Left kidney (tissue), 1 donor: ENCODE measurements at regions not wholly inside any gene's neighbourhood (a gene's known extent, or its start where the extent isn't known, plus 50 kb on each side); places are given as distances from the start of the nearest gene placed in this dataset.
"Not testable (repeated sequence)": the region's sequence is repeated elsewhere in the genome, so short reads cannot be mapped to it uniquely, and the experiment has no call there.

ENCODE experiments used
- DNase-seq: peaks from one replicate; pipeline ENCODE4 v3.0.0-alpha.2; 2013

- no peak for DNase-seq
Measured at GRCh38 chr17:72175787-72176515, 55.1 kb downstream of the SOX9 start.

- DNase-seq: no peak
Measured at GRCh38 chr17:72176516-72176851, 55.7 kb downstream of the SOX9 start.

GRCh38 chr17:72176951-72177660 lies 56.3 kb downstream of the SOX9 start:
- DNase-seq: no peak

- DNase-seq: no peak
Measured at GRCh38 chr17:72177738-72178137, 56.9 kb downstream of the SOX9 start.

GRCh38 chr17:72182371-72182873 lies 61.6 kb downstream of the SOX9 start:
- no peak for DNase-seq

GRCh38 chr17:72183194-72183685 lies 62.4 kb downstream of the SOX9 start:
- no peak for DNase-seq

GRCh38 chr17:72184805-72185204 lies 64.0 kb downstream of the SOX9 start:
- no peak for DNase-seq

- DNase-seq: no peak
Measured at GRCh38 chr17:72185564-72185963, 64.7 kb downstream of the SOX9 start.

- DNase-seq: no peak
Measured at GRCh38 chr17:72187556-72187955, 66.7 kb downstream of the SOX9 start.

- DNase-seq: no peak
Measured at GRCh38 chr17:72188801-72189200, 68.0 kb downstream of the SOX9 start.

GRCh38 chr17:72189768-72190593 lies 69.2 kb downstream of the SOX9 start:
- no peak for DNase-seq

GRCh38 chr17:72191356-72191755 lies 70.5 kb downstream of the SOX9 start:
- DNase-seq: no peak

GRCh38 chr17:72191921-72192799 lies 71.3 kb downstream of the SOX9 start:
- DNase-seq: no peak

GRCh38 chr17:72192800-72193192 lies 72.0 kb downstream of the SOX9 start:
- DNase-seq: no peak

- DNase-seq: no peak
Measured at GRCh38 chr17:72193391-72194106, 72.7 kb downstream of the SOX9 start.

GRCh38 chr17:72194107-72194440 lies 73.3 kb downstream of the SOX9 start:
- not testable (repeated sequence) for DNase-seq

- no peak for DNase-seq
Measured at GRCh38 chr17:72199256-72199655, 78.4 kb downstream of the SOX9 start.

GRCh38 chr17:72204742-72205141 lies 83.9 kb downstream of the SOX9 start:
- DNase-seq: no peak

GRCh38 chr17:72205357-72205756 lies 84.5 kb downstream of the SOX9 start:
- no peak for DNase-seq

GRCh38 chr17:72205822-72206221 lies 85.0 kb downstream of the SOX9 start:
- DNase-seq: no peak

GRCh38 chr17:72206376-72206775 lies 85.6 kb downstream of the SOX9 start:
- DNase-seq: no peak
